GM19468 (cell line): ENCODE measurements at regions not wholly inside any gene's neighbourhood (a gene's known extent, or its start where the extent isn't known, plus 50 kb on each side); places are given as distances from the start of the nearest gene placed in this dataset.
"Not testable (repeated sequence)": the region's sequence is repeated elsewhere in the genome, so short reads cannot be mapped to it uniquely, and the experiment has no call there.

ENCODE experiments used
- ATAC-seq: cut with Tn5 transposase; IDR thresholded peaks from one replicate; pipeline ENCODE4 v1.9.1; 2021; ENCODE audit warnings: mild to moderate bottlenecking, moderate library complexity, moderate number of reproducible peaks; ENCODE audit not compliant: unreplicated experiment; ENCODE audit errors: extremely low read depth

- ATAC-seq, result no peak
Observed at GRCh38 chr13:52931539-52932431, 83.3 kb upstream of the PCDH8 start.

- ATAC-seq, result no peak
Observed at GRCh38 chr13:52931131-52931530, 82.7 kb upstream of the PCDH8 start.

- ATAC-seq, result no peak
Observed at GRCh38 chr13:52929846-52930245, 81.4 kb upstream of the PCDH8 start.

- no peak for ATAC-seq
Observed at GRCh38 chr13:52926971-52927370, 78.5 kb upstream of the PCDH8 start.

- ATAC-seq, result no peak
Observed at GRCh38 chr13:52925775-52926285, 77.4 kb upstream of the PCDH8 start.

GRCh38 chr13:52925251-52925650 lies 76.8 kb upstream of the PCDH8 start:
- ATAC-seq, result no peak

GRCh38 chr13:52924289-52925148 lies 76.1 kb upstream of the PCDH8 start:
- no peak for ATAC-seq

- no peak for ATAC-seq
Observed at GRCh38 chr13:52922961-52923360, 74.5 kb upstream of the PCDH8 start.

- peak; percentile 99 for ATAC-seq
Observed at GRCh38 chr13:52921194-52921593, 72.8 kb upstream of the PCDH8 start.

- ATAC-seq, result no peak
Observed at GRCh38 chr13:52916486-52916990, 68.1 kb upstream of the PCDH8 start.

GRCh38 chr13:52911340-52911739 lies 62.9 kb upstream of the PCDH8 start:
- no peak for ATAC-seq

GRCh38 chr13:52910318-52910717 lies 61.9 kb upstream of the PCDH8 start:
- ATAC-seq, result not testable (repeated sequence)

- ATAC-seq, result no peak
Observed at GRCh38 chr13:52906122-52906903, 57.9 kb upstream of the PCDH8 start.

GRCh38 chr13:52905701-52906100 lies 57.3 kb upstream of the PCDH8 start:
- no peak for ATAC-seq

- peak; percentile 98 for ATAC-seq
Observed at GRCh38 chr13:52903320-52903719, 54.9 kb upstream of the PCDH8 start.

- ATAC-seq, result no peak
Observed at GRCh38 chr13:52899206-52899605, 50.8 kb upstream of the PCDH8 start.
